Panc1 (cell line): ENCODE measurements at regions not wholly inside any gene's neighbourhood (a gene's known extent, or its start where the extent isn't known, plus 50 kb on each side); places are given as distances from the start of the nearest gene placed in this dataset.

ENCODE experiments used
- ATAC-seq: fragments of 200-7000 bp; cut with Tn5 transposase; 2 replicates; pipeline ENCODE4 v1.9.1; 2020; ENCODE audit warnings: mild to moderate bottlenecking, moderate library complexity
- BruUV-seq: library from RNA; stranded (reverse); fragments of 400-500 nt; replicated peaks from 2 replicates; lab custom pipeline; 2021; lab: Mats Ljungman, UMichigan
- CTCF ChIA-PET: fragments of 300-600 bp; sonication (Branson Sonifier 250); formaldehyde crosslinking; loops from one replicate; lab custom pipeline; 2022; ENCODE audit warnings: antibody characterized with exemption; lab: Charles Lee
- POLR2A ChIA-PET: fragments of 300-600 bp; sonication (Branson Sonifier 250); formaldehyde crosslinking; loops from one replicate; lab custom pipeline; 2022; ENCODE audit warnings: antibody characterized with exemption; lab: Charles Lee
- DNase-seq: peaks from one replicate; pipeline ENCODE4 v3.0.0-alpha.2; 2010; ENCODE audit warnings: low read depth, low spot score
- H3K27ac ChIP-seq: 2 replicates; pipeline ENCODE4 v1.5.1; 2011; ENCODE audit warnings: mild to moderate bottlenecking, low read length, inconsistent platforms
- H3K27me3 ChIP-seq: fragments of 200-500 bp; sonication (Bioruptor generic); 2 replicates; pipeline ENCODE4 v1.6.0; 2014; ENCODE audit warnings: low read length, inconsistent platforms; ENCODE audit not compliant: control insufficient read depth, insufficient read depth
- H3K36me3 ChIP-seq: fragments of 200-500 bp; sonication (Bioruptor generic); 2 replicates; pipeline ENCODE4 v1.5.1; 2014; ENCODE audit warnings: inconsistent platforms, mild to moderate bottlenecking, low read length, moderate library complexity; ENCODE audit not compliant: control insufficient read depth, insufficient read depth
- H3K4me1 ChIP-seq: 2 replicates; pipeline ENCODE4 v1.5.1; 2011; ENCODE audit warnings: inconsistent platforms, mild to moderate bottlenecking, low read length, moderate library complexity; ENCODE audit not compliant: control insufficient read depth, insufficient read depth
- H3K4me3 ChIP-seq, 2 experiments: 2 replicates each; pipeline ENCODE4 v1.5.1; 2011 to 2012; ENCODE audit warnings: low read depth in 2 of 2, low read length in 2 of 2, mild to moderate bottlenecking in 2 of 2, inconsistent platforms in 1 of 2, moderate library complexity in 1 of 2
- H3K9me3 ChIP-seq: fragments of 200-500 bp; sonication (Bioruptor generic); 2 replicates; pipeline ENCODE4 v1.5.1; 2014; ENCODE audit warnings: low read depth, mild to moderate bottlenecking, inconsistent platforms, low read length, moderate library complexity; ENCODE audit not compliant: control insufficient read depth, insufficient read depth
- POLR2AphosphoS5 ChIP-seq: IDR thresholded peaks from 2 replicates; pipeline ENCODE4 v1.6.1; 2012; ENCODE audit warnings: mild to moderate bottlenecking, low read depth, low read length, moderate library complexity
- SIN3A ChIP-seq: IDR thresholded peaks from 2 replicates; pipeline ENCODE4 v1.6.1; 2012; ENCODE audit warnings: low read depth, mild to moderate bottlenecking, low read length, moderate library complexity, borderline replicate concordance; ENCODE audit not compliant: insufficient read depth
- TCF7L2 ChIP-seq: IDR thresholded peaks from 2 replicates; pipeline ENCODE4 v1.6.1; 2011; ENCODE audit warnings: mild to moderate bottlenecking, low read depth, low read length, inconsistent platforms
- in situ Hi-C: cut with HindIII; loops from 2 replicates; pipeline ENCODE4 v1.10.0; 2016; ENCODE audit warnings: low sequenced_read_pairs, low pct_unique_long_range_greater_than_20kb
- intact Hi-C: fragments of 100-400 bp; cut with micrococcal nuclease; formaldehyde crosslinking; loops from one replicate; pipeline ENCODE4 v1.10.0; 2022; ENCODE audit not compliant: unreplicated experiment
- TF ChIP-seq, protein P1 (sequence below): fragments of 450-650 bp; IDR thresholded peaks from 2 replicates; pipeline ENCODE4 v1.5.1; 2017; ENCODE audit warnings: mild to moderate bottlenecking
- TF ChIP-seq, protein P2 (sequence below), 2 experiments: IDR thresholded peaks; 2 replicates each; pipeline ENCODE4 v1.6.1; 2011 to 2012; ENCODE audit warnings: low read depth in 2 of 2, control low read depth in 1 of 2, low read length in 1 of 2, mild to moderate bottlenecking in 1 of 2, moderate library complexity in 1 of 2; ENCODE audit not compliant: insufficient read depth in 1 of 2

DNA sequence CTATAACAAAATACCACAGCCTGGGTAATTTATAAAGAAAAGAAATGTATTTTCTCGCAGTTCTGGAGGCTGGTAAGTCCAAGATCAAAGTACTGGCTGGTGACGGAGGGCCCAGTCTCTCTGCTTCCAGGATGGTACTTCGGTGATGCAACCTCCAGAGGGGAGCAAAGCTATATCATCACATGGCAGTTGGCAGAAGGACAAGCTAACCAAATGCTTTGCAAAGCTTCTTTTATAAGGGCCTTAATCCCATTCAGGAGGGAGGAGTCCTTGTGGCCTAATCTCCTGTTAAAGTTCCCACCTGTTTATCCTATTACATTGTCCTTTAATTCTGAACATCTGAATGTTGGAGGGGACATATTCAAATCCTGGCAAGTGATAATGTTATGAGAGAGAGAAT is 134.1 kb upstream of the SP4 start:
- H3K36me3 ChIP-seq = no peaks in the 10 kb centered on the region
- in situ Hi-C loops (no loop called here), intact Hi-C loops (no loop called here)
- H3K9me3 ChIP-seq = no peaks in the 10 kb centered on the region
- H3K4me3 ChIP-seq = no peak overlapping the region
- TF ChIP-seq, protein P1, sequence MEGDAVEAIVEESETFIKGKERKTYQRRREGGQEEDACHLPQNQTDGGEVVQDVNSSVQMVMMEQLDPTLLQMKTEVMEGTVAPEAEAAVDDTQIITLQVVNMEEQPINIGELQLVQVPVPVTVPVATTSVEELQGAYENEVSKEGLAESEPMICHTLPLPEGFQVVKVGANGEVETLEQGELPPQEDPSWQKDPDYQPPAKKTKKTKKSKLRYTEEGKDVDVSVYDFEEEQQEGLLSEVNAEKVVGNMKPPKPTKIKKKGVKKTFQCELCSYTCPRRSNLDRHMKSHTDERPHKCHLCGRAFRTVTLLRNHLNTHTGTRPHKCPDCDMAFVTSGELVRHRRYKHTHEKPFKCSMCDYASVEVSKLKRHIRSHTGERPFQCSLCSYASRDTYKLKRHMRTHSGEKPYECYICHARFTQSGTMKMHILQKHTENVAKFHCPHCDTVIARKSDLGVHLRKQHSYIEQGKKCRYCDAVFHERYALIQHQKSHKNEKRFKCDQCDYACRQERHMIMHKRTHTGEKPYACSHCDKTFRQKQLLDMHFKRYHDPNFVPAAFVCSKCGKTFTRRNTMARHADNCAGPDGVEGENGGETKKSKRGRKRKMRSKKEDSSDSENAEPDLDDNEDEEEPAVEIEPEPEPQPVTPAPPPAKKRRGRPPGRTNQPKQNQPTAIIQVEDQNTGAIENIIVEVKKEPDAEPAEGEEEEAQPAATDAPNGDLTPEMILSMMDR = no peak
- TF ChIP-seq, protein P2, sequence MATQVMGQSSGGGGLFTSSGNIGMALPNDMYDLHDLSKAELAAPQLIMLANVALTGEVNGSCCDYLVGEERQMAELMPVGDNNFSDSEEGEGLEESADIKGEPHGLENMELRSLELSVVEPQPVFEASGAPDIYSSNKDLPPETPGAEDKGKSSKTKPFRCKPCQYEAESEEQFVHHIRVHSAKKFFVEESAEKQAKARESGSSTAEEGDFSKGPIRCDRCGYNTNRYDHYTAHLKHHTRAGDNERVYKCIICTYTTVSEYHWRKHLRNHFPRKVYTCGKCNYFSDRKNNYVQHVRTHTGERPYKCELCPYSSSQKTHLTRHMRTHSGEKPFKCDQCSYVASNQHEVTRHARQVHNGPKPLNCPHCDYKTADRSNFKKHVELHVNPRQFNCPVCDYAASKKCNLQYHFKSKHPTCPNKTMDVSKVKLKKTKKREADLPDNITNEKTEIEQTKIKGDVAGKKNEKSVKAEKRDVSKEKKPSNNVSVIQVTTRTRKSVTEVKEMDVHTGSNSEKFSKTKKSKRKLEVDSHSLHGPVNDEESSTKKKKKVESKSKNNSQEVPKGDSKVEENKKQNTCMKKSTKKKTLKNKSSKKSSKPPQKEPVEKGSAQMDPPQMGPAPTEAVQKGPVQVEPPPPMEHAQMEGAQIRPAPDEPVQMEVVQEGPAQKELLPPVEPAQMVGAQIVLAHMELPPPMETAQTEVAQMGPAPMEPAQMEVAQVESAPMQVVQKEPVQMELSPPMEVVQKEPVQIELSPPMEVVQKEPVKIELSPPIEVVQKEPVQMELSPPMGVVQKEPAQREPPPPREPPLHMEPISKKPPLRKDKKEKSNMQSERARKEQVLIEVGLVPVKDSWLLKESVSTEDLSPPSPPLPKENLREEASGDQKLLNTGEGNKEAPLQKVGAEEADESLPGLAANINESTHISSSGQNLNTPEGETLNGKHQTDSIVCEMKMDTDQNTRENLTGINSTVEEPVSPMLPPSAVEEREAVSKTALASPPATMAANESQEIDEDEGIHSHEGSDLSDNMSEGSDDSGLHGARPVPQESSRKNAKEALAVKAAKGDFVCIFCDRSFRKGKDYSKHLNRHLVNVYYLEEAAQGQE (IDR thresholded peaks at IDR 0.05; ENCODE audit: insufficient read depth in 1 of 2, low read depth in 2 of 2, low read length in 1 of 2) = no peak
- no peaks in the 10 kb centered on the region for H3K4me1 ChIP-seq
- ATAC-seq (no peak), DNase-seq (no peak)
- H3K27me3 ChIP-seq = no peaks in the 10 kb centered on the region
- ChIA-PET POLR2A (no interaction called here), CTCF (no interaction called here)
- no peak overlapping the region for H3K27ac ChIP-seq
- no TSS peak for BruUV-seq

DNA sequence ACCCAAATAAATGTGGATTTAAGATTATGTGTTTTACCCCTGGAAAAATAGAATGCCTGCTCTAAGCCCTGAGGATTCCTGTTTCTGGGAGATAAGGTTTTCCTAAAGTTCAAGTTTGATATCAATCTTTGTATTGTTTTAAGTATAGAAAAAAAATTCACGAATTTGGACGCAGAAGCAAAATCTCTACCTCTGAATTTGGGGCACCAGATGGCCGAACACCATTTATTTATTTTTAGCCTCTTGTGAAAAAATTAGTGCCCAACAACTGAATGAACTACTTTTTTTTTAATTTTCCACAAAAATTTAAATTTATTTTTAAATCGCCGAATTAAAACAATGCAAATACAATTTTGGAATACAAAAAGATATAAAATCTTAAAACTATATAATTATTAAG is 128.1 kb upstream of the SP4 start:
- no peak for TF ChIP-seq POLR2AphosphoS5
- TF ChIP-seq, protein P2 (IDR thresholded peaks at IDR 0.05; ENCODE audit: insufficient read depth in 1 of 2, low read depth in 2 of 2, low read length in 1 of 2) = no peak
- no peak for TF ChIP-seq SIN3A
- TF ChIP-seq, protein P1 = no peak
- TF ChIP-seq TCF7L2 = no peak
- intact Hi-C loops = no loop called here
- Histone ChIP-seq H3K27ac (no peak overlapping the region), H3K9me3 (no peaks in the 10 kb centered on the region), H3K4me3 (no peak overlapping the region), H3K27me3 (no peaks in the 10 kb centered on the region), H3K4me1 (no peaks in the 10 kb centered on the region), H3K36me3 (no peaks in the 10 kb centered on the region)
- in situ Hi-C loops = no loop called here
- ChIA-PET CTCF (no interaction called here), POLR2A (no interaction called here)
- DNase-seq (no peak), ATAC-seq (no peak)
- no TSS peak for BruUV-seq
